Right lobe of liver (tissue), 6 donors: ENCODE measurements at regions not wholly inside any gene's neighbourhood (a gene's known extent, or its start where the extent isn't known, plus 50 kb on each side); places are given as distances from the start of the nearest gene placed in this dataset.

Experiments
- ATAC-seq, 4 donors: fragments of 200-7000 bp; cut with Tn5 transposase; one replicate each; pipeline ENCODE4 v1.9.1; 2020; ENCODE audit warnings: mild to moderate bottlenecking in 4 of 4, moderate library complexity in 4 of 4
- DNase-seq, 3 donors: peaks; one replicate each; pipeline ENCODE4 v3.0.0-alpha.2; 2020
- H3K27ac ChIP-seq, 3 donors: fragments of 200-600 bp; one replicate each; pipeline ENCODE4 v1.8.0; 2022
- H3K27me3 ChIP-seq, 2 donors: fragments of 200-600 bp; one replicate each; pipeline ENCODE4 v1.8.0; 2022
- H3K36me3 ChIP-seq, 4 donors: fragments of 200-600 bp; sonication (generic) in 1 of 4; one replicate each; pipeline versions ENCODE4 v1.5.1 to v1.8.0; 2017 to 2022; ENCODE audit warnings: control low read depth in 1 of 4
- H3K4me1 ChIP-seq, 4 donors: fragments of 200-600 bp; sonication (generic) in 1 of 4; one replicate each; pipeline versions ENCODE4 v1.5.1 to v1.8.0; 2017 to 2022; ENCODE audit warnings: control low read depth in 1 of 4
- H3K4me3 ChIP-seq, 3 donors: fragments of 200-600 bp; one replicate each; pipeline ENCODE4 v1.8.0; 2022
- H3K9me3 ChIP-seq, 4 donors: fragments of 200-600 bp; sonication (generic) in 1 of 4; one replicate each; pipeline versions ENCODE4 v1.5.1 to v1.8.0; 2017 to 2022; ENCODE audit warnings: control low read depth in 1 of 4
- POLR2A ChIP-seq: fragments of 450-650 bp; IDR thresholded peaks from one replicate; pipeline ENCODE4 v1.6.1; 2017; ENCODE audit warnings: antibody characterized with exemption, mild to moderate bottlenecking
- WGBS: methylation state at CpG from one replicate; pipeline ENCODE4 v1.1.6; 2018; ENCODE audit warnings: low coverage, low lambda C conversion rate; ENCODE audit not compliant: insufficient coverage; ENCODE audit errors: missing lambda C conversion rate; 5-methylcytosine and 5-hydroxymethylcytosine counted together
- intact Hi-C, 2 donors: fragments of 100-400 bp; cut with DNase I; formaldehyde crosslinking; loops; one replicate each; pipeline versions ENCODE4 v1.11.2 to v1.14.1; 2022
- TF ChIP-seq, protein P1 (sequence below), 4 donors: fragments of 200-600 bp in 3 of 4; fragments of 450-650 bp in 1 of 4; IDR thresholded peaks; one replicate each; pipeline versions ENCODE4 v1.5.1 to v1.8.0; 2016 to 2022; ENCODE audit warnings: antibody characterized with exemption in 4 of 4, mild to moderate bottlenecking in 2 of 4
- donor health status: DM: no; HTN: yes; CAD: no.
- donor health status: DM: no; HTN: no; CAD: no.
- donor health status: DM: no; HTN: no; CAD: no.
- donor health status: DM: no; HTN: yes; CAD: no.
- donor health status: DM: no; HTN: yes; CAD: no.

DNA sequence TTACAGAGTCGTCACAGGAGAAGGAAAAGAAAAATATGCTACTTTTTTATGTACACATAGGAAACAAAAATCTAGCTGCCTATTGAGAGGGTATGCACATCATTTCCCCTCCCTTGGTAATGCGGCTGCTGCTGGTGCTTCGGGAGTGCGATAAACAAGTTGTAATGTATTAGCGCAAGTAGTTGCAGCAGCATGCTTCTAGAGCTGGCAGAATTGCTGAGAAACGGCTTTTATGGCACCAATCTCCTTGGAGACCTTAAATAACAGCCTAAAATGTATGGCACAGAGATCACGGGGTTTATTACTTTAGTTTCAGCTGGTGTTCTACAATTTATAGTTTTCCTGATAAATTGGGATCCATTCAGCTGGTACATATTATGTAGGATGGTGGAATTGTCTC is 447.6 kb upstream of the TMPO start:
- no peaks in the 10 kb centered on the region for H3K9me3 ChIP-seq
- DNase-seq: no peak
- ATAC-seq: no peak
- no peaks in the 10 kb centered on the region for H3K4me1 ChIP-seq
- H3K27ac ChIP-seq: no peak overlapping the region
- no peak for TF ChIP-seq POLR2A
- TF ChIP-seq, protein P1, sequence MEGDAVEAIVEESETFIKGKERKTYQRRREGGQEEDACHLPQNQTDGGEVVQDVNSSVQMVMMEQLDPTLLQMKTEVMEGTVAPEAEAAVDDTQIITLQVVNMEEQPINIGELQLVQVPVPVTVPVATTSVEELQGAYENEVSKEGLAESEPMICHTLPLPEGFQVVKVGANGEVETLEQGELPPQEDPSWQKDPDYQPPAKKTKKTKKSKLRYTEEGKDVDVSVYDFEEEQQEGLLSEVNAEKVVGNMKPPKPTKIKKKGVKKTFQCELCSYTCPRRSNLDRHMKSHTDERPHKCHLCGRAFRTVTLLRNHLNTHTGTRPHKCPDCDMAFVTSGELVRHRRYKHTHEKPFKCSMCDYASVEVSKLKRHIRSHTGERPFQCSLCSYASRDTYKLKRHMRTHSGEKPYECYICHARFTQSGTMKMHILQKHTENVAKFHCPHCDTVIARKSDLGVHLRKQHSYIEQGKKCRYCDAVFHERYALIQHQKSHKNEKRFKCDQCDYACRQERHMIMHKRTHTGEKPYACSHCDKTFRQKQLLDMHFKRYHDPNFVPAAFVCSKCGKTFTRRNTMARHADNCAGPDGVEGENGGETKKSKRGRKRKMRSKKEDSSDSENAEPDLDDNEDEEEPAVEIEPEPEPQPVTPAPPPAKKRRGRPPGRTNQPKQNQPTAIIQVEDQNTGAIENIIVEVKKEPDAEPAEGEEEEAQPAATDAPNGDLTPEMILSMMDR (IDR thresholded peaks at IDR 0.05): no peak
- intact Hi-C loops: no loop called here
- H3K36me3 ChIP-seq: no peaks in the 10 kb centered on the region
- WGBS: 74% methylated on average over 7 of the region's 7 CpGs
- H3K4me3 ChIP-seq: no peak overlapping the region
- no peaks in the 10 kb centered on the region for H3K27me3 ChIP-seq

- ATAC-seq: peak in 3 of 4 donors; percentile 58 to 63 (median 62)
- peak; percentile 41 to 55 (median 50) for DNase-seq
- no peak overlapping the region for H3K27ac ChIP-seq
- 64% methylated on average over 1 of the region's 3 CpGs for WGBS
- no peaks in the 10 kb centered on the region for H3K36me3 ChIP-seq
- H3K4me3 ChIP-seq: no peak overlapping the region
- H3K9me3 ChIP-seq: no peaks in the 10 kb centered on the region
- intact Hi-C loops: no loop called here
- TF ChIP-seq, protein P1 (IDR thresholded peaks at IDR 0.05): no peak
- TF ChIP-seq POLR2A: no peak
- H3K27me3 ChIP-seq: no peaks in the 10 kb centered on the region
- no peaks in the 10 kb centered on the region for H3K4me1 ChIP-seq
These were observed 441.8 kb upstream of the TMPO start for GRCh38 chr12:98073610-98074009.

- DNase-seq (no peak), ATAC-seq (no peak)
- H3K27ac ChIP-seq: no peak overlapping the region
- no peaks in the 10 kb centered on the region for H3K27me3 ChIP-seq
- no peak overlapping the region for H3K4me3 ChIP-seq
- 79% methylated on average over 2 of the region's 2 CpGs for WGBS
- no peaks in the 10 kb centered on the region for H3K4me1 ChIP-seq
- intact Hi-C loops: no loop called here
- H3K9me3 ChIP-seq: no peaks in the 10 kb centered on the region
- TF ChIP-seq POLR2A: no peak
- TF ChIP-seq, protein P1 (IDR thresholded peaks at IDR 0.05): no peak
- no peaks in the 10 kb centered on the region for H3K36me3 ChIP-seq
These were observed 441.1 kb upstream of the TMPO start for GRCh38 chr12:98074286-98074685.

GRCh38 chr12:98084391-98084790 is 431.0 kb upstream of the TMPO start:
- no peaks in the 10 kb centered on the region for H3K36me3 ChIP-seq
- TF ChIP-seq, protein P1 (IDR thresholded peaks at IDR 0.05): no peak
- no peak for TF ChIP-seq POLR2A
- no peaks in the 10 kb centered on the region for H3K27me3 ChIP-seq
- intact Hi-C loops: no loop called here
- ATAC-seq: no peak
- H3K27ac ChIP-seq: no peak overlapping the region
- H3K4me3 ChIP-seq: no peak overlapping the region
- H3K9me3 ChIP-seq: no peaks in the 10 kb centered on the region
- H3K4me1 ChIP-seq: no peaks in the 10 kb centered on the region
- no peak for DNase-seq
- 31% methylated on average over 2 of the region's 5 CpGs for WGBS
